Endothelial cell of umbilical vein (primary cell): ENCODE measurements at regions not wholly inside any gene's neighbourhood (a gene's known extent, or its start where the extent isn't known, plus 50 kb on each side); places are given as distances from the start of the nearest gene placed in this dataset.

Experiments used
- BruUV-seq: library from RNA; stranded (reverse); fragments of 400-500 nt; replicated peaks from 2 replicates; lab custom pipeline; 2021; lab: Mats Ljungman, UMichigan
- CTCF ChIA-PET: fragments of 300-600, 350-600 bp; sonication (Branson Sonifier 250); formaldehyde crosslinking; loops from one replicate; lab custom pipeline; 2021; ENCODE audit warnings: antibody characterized with exemption, inconsistent platforms; lab: Charles Lee
- POLR2A ChIA-PET: fragments of 300-600, 350-600 bp; sonication (Branson Sonifier 250); formaldehyde crosslinking; loops from one replicate; lab custom pipeline; 2021; ENCODE audit warnings: antibody characterized with exemption, inconsistent platforms; lab: Charles Lee
- DNase-seq: peaks from one replicate; pipeline ENCODE4 v3.0.0-alpha.2; 2011; ENCODE audit warnings: low read depth, low spot score
- FAIRE-seq: peaks from 2 replicates; lab custom pipeline; 2011; peaks lifted over from hg19 to GRCh38; lab: Jason Lieb, UNC
- H2AFZ ChIP-seq: 2 replicates; pipeline ENCODE4 v1.6.0; 2012; ENCODE audit warnings: low read depth, low read length, control low read depth, inconsistent platforms
- H3K27ac ChIP-seq: 2 replicates; pipeline ENCODE4 v1.5.1; 2011; ENCODE audit warnings: low read depth, mild to moderate bottlenecking, control low read depth, low read length, moderate library complexity; ENCODE audit not compliant: insufficient read depth
- H3K27me3 ChIP-seq, 2 experiments: 2 replicates each; pipeline versions ENCODE4 v1.6.0 to v1.6.1; 2011; ENCODE audit warnings: low read length in 2 of 2, mixed read lengths in 1 of 2; ENCODE audit not compliant: control insufficient read depth in 2 of 2, insufficient read depth in 2 of 2
- H3K36me3 ChIP-seq, 2 experiments: 2 replicates in 1 of 2; 3 replicates in 1 of 2; pipeline ENCODE4 v1.5.1; 2011; ENCODE audit warnings: low read length in 2 of 2, mild to moderate bottlenecking in 1 of 2, moderate library complexity in 1 of 2; ENCODE audit not compliant: control insufficient read depth in 2 of 2, insufficient read depth in 2 of 2; ENCODE audit errors: extremely low read depth in 1 of 2
- H3K4me1 ChIP-seq: 3 replicates; pipeline ENCODE4 v1.5.1; 2011; ENCODE audit warnings: mild to moderate bottlenecking, low read length; ENCODE audit not compliant: control insufficient read depth, insufficient read depth; ENCODE audit errors: extremely low read depth
- H3K4me2 ChIP-seq: 2 replicates; pipeline ENCODE4 v1.6.1; 2011; ENCODE audit warnings: low read length, control low read depth, mixed read lengths; ENCODE audit not compliant: insufficient read depth
- H3K4me3 ChIP-seq, 3 experiments: fragments of 200-600 bp in 1 of 3; sonication (generic), shearing (Covaris generic) in 1 of 3; replicated peaks in 1 of 3; 2 replicates each; pipeline ENCODE4 v1.5.1; 2011 to 2016; ENCODE audit warnings: control low read depth in 3 of 3, low read length in 3 of 3, mild to moderate bottlenecking in 2 of 3, inconsistent platforms in 1 of 3, low read depth in 1 of 3, moderate library complexity in 1 of 3; ENCODE audit not compliant: insufficient read depth in 1 of 3
- H3K79me2 ChIP-seq: 2 replicates; pipeline ENCODE4 v1.6.0; 2012; ENCODE audit warnings: low read length, inconsistent platforms; ENCODE audit not compliant: control insufficient read depth, insufficient read depth
- H3K9ac ChIP-seq: replicated peaks from 2 replicates; pipeline ENCODE3; 2011; ENCODE audit warnings: low read length, control low read depth; ENCODE audit not compliant: insufficient read depth; ENCODE audit errors: extremely low read depth
- H3K9me1 ChIP-seq: replicated peaks from 3 replicates; pipeline ENCODE4 v1.6.0; 2011; ENCODE audit warnings: mild to moderate bottlenecking, low read length; ENCODE audit not compliant: control insufficient read depth, insufficient read depth; ENCODE audit errors: extremely low read depth
- H3K9me3 ChIP-seq: replicated peaks from 2 replicates; pipeline ENCODE4 v1.5.1; 2012; ENCODE audit warnings: low read length, inconsistent platforms; ENCODE audit not compliant: control insufficient read depth, insufficient read depth
- H4K20me1 ChIP-seq: replicated peaks from 2 replicates; pipeline ENCODE3; 2011; ENCODE audit warnings: mild to moderate bottlenecking, low read length; ENCODE audit not compliant: control insufficient read depth, insufficient read depth; ENCODE audit errors: extremely low read depth
- EZH2 ChIP-seq: IDR thresholded peaks from 2 replicates; pipeline ENCODE4 v1.6.1; 2012; ENCODE audit warnings: borderline replicate concordance, low read depth, mild to moderate bottlenecking, moderate library complexity, low read length, inconsistent platforms; ENCODE audit not compliant: severe bottlenecking
- FOS ChIP-seq: IDR thresholded peaks from 2 replicates; pipeline ENCODE4 v1.6.1; 2011; ENCODE audit warnings: mild to moderate bottlenecking, low read length, moderate library complexity, borderline replicate concordance; ENCODE audit not compliant: insufficient read depth
- GATA2 ChIP-seq: IDR thresholded peaks from 2 replicates; pipeline ENCODE4 v1.7.0; 2011; ENCODE audit warnings: low read depth, mild to moderate bottlenecking, moderate library complexity, mixed read lengths, low read length; ENCODE audit not compliant: insufficient read length, insufficient read depth
- JUN ChIP-seq: IDR thresholded peaks from 2 replicates; pipeline ENCODE4 v1.6.1; 2011; ENCODE audit warnings: borderline replicate concordance, low read depth; ENCODE audit not compliant: insufficient read length, insufficient read depth
- MYC ChIP-seq: IDR thresholded peaks from one replicate; pipeline ENCODE4 v1.6.1; 2011; ENCODE audit warnings: mild to moderate bottlenecking, low read depth, low read length
- POLR2A ChIP-seq: IDR thresholded peaks from 2 replicates; pipeline ENCODE4 v1.6.1; 2012; ENCODE audit warnings: low read depth, mild to moderate bottlenecking, control low read depth, low read length
- POLR2AphosphoS5 ChIP-seq: IDR thresholded peaks from 2 replicates; pipeline ENCODE4 v1.6.1; 2012; ENCODE audit warnings: low read depth, mild to moderate bottlenecking, control low read depth, low read length, moderate library complexity; ENCODE audit not compliant: insufficient read depth
- dilution Hi-C: fragments of 300-500 bp; cut with MboI; formaldehyde crosslinking; loops from one replicate; pipeline ENCODE4 v1.15.0; 2019; ENCODE audit warnings: low sequenced_read_pairs; ENCODE audit not compliant: extremely low pct_ligation_motif_present
- intact Hi-C: fragments of 100-400 bp; cut with micrococcal nuclease; formaldehyde crosslinking; loops from one replicate; pipeline ENCODE4 v1.10.0; 2022
- TF ChIP-seq, protein P1 (sequence below), 2 donors: IDR thresholded peaks; 1 replicate in 1 of 2; 2 replicates in 1 of 2; pipeline ENCODE4 v1.5.1; 2011; ENCODE audit warnings: low read length in 2 of 2, mild to moderate bottlenecking in 2 of 2, moderate library complexity in 2 of 2, control low read depth in 1 of 2, inconsistent platforms in 1 of 2, low read depth in 1 of 2; ENCODE audit not compliant: insufficient read depth in 1 of 2; ENCODE audit errors: extremely low read depth in 1 of 2
- TF ChIP-seq, protein P2 (sequence below): IDR thresholded peaks from 2 replicates; pipeline ENCODE4 v1.6.1; 2011; ENCODE audit not compliant: insufficient read depth, insufficient read length

- TF ChIP-seq FOS, result no peak
- TF ChIP-seq POLR2A, result no peak
- CTCF ChIA-PET, result no interaction called here
- no peak for FAIRE-seq
Measured at GRCh38 chr3:103947062-103947461, 1419.6 kb upstream of the ALCAM start.

DNA sequence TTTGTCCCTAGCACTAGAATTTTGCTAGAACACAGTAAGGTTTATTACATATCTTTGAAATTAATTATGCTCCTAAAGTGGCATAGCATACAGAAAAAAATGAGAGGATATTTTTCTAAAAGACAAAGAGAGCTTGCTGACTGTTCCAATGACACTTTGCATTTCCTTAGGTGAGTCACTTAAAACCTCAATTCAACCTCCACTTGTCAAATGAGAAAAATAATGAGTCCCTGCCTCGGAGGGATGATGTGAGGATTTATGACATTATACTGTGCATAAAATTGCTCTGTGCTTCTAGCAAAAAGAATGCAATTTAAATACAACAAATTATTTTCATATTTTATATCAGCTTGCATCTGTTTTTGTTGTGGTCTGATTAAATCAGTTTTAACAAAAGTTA, 1417.0 kb upstream of the ALCAM start:
- intact Hi-C loops, result no loop called here
- CTCF ChIA-PET, result no interaction called here
- no peaks in the 10 kb centered on the region for H3K27me3 ChIP-seq
- no peak overlapping the region for H3K4me2 ChIP-seq
- BruUV-seq, result no TSS peak
- POLR2A ChIA-PET, result no interaction called here
- no peak overlapping the region for H3K9ac ChIP-seq
- no peaks in the 10 kb centered on the region for H3K36me3 ChIP-seq
- no peaks in the 10 kb centered on the region for H3K4me1 ChIP-seq
- H4K20me1 ChIP-seq, result no peaks in the 10 kb centered on the region
- H2AFZ ChIP-seq, result no peak overlapping the region
- no peaks in the 10 kb centered on the region for H3K9me1 ChIP-seq
- H3K4me3 ChIP-seq, result no peak overlapping the region
- FAIRE-seq, result no peak
- no peaks in the 10 kb centered on the region for H3K79me2 ChIP-seq
- dilution Hi-C loops, result no loop called here
- H3K9me3 ChIP-seq, result no peaks in the 10 kb centered on the region
- no peak overlapping the region for H3K27ac ChIP-seq
- no peak for DNase-seq
- no peak for TF ChIP-seq POLR2AphosphoS5
- TF ChIP-seq FOS, result no peak
- TF ChIP-seq, protein P1, sequence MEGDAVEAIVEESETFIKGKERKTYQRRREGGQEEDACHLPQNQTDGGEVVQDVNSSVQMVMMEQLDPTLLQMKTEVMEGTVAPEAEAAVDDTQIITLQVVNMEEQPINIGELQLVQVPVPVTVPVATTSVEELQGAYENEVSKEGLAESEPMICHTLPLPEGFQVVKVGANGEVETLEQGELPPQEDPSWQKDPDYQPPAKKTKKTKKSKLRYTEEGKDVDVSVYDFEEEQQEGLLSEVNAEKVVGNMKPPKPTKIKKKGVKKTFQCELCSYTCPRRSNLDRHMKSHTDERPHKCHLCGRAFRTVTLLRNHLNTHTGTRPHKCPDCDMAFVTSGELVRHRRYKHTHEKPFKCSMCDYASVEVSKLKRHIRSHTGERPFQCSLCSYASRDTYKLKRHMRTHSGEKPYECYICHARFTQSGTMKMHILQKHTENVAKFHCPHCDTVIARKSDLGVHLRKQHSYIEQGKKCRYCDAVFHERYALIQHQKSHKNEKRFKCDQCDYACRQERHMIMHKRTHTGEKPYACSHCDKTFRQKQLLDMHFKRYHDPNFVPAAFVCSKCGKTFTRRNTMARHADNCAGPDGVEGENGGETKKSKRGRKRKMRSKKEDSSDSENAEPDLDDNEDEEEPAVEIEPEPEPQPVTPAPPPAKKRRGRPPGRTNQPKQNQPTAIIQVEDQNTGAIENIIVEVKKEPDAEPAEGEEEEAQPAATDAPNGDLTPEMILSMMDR (IDR thresholded peaks at IDR 0.05; ENCODE audit: extremely low read depth in 1 of 2, insufficient read depth in 1 of 2, low read depth in 1 of 2, low read length in 2 of 2), result no peak
- no peak for TF ChIP-seq POLR2A
- TF ChIP-seq GATA2, result no peak
- TF ChIP-seq, protein P2, sequence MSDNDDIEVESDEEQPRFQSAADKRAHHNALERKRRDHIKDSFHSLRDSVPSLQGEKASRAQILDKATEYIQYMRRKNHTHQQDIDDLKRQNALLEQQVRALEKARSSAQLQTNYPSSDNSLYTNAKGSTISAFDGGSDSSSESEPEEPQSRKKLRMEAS, result no peak
- no peak for TF ChIP-seq EZH2
- TF ChIP-seq JUN, result no peak
- TF ChIP-seq MYC, result no peak

More at GRCh38 chr3:103947062-103947461, 1419.6 kb upstream of the ALCAM start:
- dilution Hi-C loops (no loop called here), intact Hi-C loops (no loop called here)
- Histone ChIP-seq H3K4me1 (no peaks in the 10 kb centered on the region), H3K4me2 (no peak overlapping the region), H4K20me1 (no peaks in the 10 kb centered on the region), H3K9ac (no peak overlapping the region), H3K79me2 (no peaks in the 10 kb centered on the region), H3K9me1 (no peaks in the 10 kb centered on the region), H3K9me3 (no peaks in the 10 kb centered on the region), H3K27ac (no peak overlapping the region), H3K27me3 (no peaks in the 10 kb centered on the region), H2AFZ (no peak overlapping the region), H3K4me3 (no peak overlapping the region), H3K36me3 (no peaks in the 10 kb centered on the region)
- POLR2A ChIA-PET, result no interaction called here
- BruUV-seq, result no TSS peak
- no peak for DNase-seq
